Skeletal muscle satellite cell (primary cell): ENCODE measurements at regions not wholly inside any gene's neighbourhood (a gene's known extent, or its start where the extent isn't known, plus 50 kb on each side); places are given as distances from the start of the nearest gene placed in this dataset.

Experiments
- H3K27me3 ChIP-seq: 2 replicates; pipeline ENCODE4 v1.7.0; 2013; ENCODE audit warnings: low read length; ENCODE audit not compliant: control insufficient read depth, insufficient read depth
- H3K36me3 ChIP-seq: 2 replicates; pipeline ENCODE4 v1.7.0; 2013; ENCODE audit warnings: mild to moderate bottlenecking, control low read depth, low read length; ENCODE audit not compliant: insufficient read depth
- H3K4me1 ChIP-seq: 2 replicates; pipeline ENCODE4 v1.7.0; 2013; ENCODE audit warnings: low read length; ENCODE audit not compliant: control insufficient read depth, insufficient read depth
- H3K4me2 ChIP-seq: 2 replicates; pipeline ENCODE4 v1.7.0; 2013; ENCODE audit warnings: mild to moderate bottlenecking, low read length
- H3K4me3 ChIP-seq: 2 replicates; pipeline ENCODE4 v1.7.0; 2013; ENCODE audit warnings: low read length
- H3K9ac ChIP-seq: 2 replicates; pipeline ENCODE4 v1.7.0; 2013; ENCODE audit warnings: mild to moderate bottlenecking, low read depth, low read length, moderate library complexity
- H3K9me3 ChIP-seq: replicated peaks from 2 replicates; pipeline ENCODE4 v1.7.0; 2013; ENCODE audit warnings: mild to moderate bottlenecking, control low read depth, low read length

GRCh38 chr4:152024881-152025280, 264.1 kb upstream of the GATB start:
- H3K9ac ChIP-seq = no peak overlapping the region
- no peak overlapping the region for H3K4me3 ChIP-seq
- peaks cover 6% of the 10 kb centered on the region for H3K27me3 ChIP-seq
- H3K36me3 ChIP-seq = no peaks in the 10 kb centered on the region
- H3K4me2 ChIP-seq = no peak overlapping the region
- no peaks in the 10 kb centered on the region for H3K9me3 ChIP-seq
- no peaks in the 10 kb centered on the region for H3K4me1 ChIP-seq

GRCh38 chr4:152023674-152024073, 262.9 kb upstream of the GATB start:
- Histone ChIP-seq H3K27me3 (peaks cover 9% of the 10 kb centered on the region), H3K9me3 (no peaks in the 10 kb centered on the region), H3K4me3 (no peak overlapping the region), H3K9ac (no peak overlapping the region), H3K4me2 (no peak overlapping the region), H3K4me1 (no peaks in the 10 kb centered on the region), H3K36me3 (no peaks in the 10 kb centered on the region)

- peaks cover 14% of the 10 kb centered on the region for H3K27me3 ChIP-seq
- H3K9ac ChIP-seq = no peak overlapping the region
- H3K9me3 ChIP-seq = no peaks in the 10 kb centered on the region
- H3K36me3 ChIP-seq = no peaks in the 10 kb centered on the region
- no peaks in the 10 kb centered on the region for H3K4me1 ChIP-seq
- no peak overlapping the region for H3K4me3 ChIP-seq
- no peak overlapping the region for H3K4me2 ChIP-seq
These were observed 261.7 kb upstream of the GATB start for GRCh38 chr4:152022543-152022942.

GRCh38 chr4:152021788-152022438, 261.1 kb upstream of the GATB start:
- Histone ChIP-seq H3K9ac (no peak overlapping the region), H3K4me1 (no peaks in the 10 kb centered on the region), H3K9me3 (no peaks in the 10 kb centered on the region), H3K36me3 (no peaks in the 10 kb centered on the region), H3K27me3 (peaks cover 14% of the 10 kb centered on the region), H3K4me2 (no peak overlapping the region), H3K4me3 (no peak overlapping the region)

- Histone ChIP-seq H3K4me2 (no peak overlapping the region), H3K4me3 (no peak overlapping the region), H3K27me3 (peaks cover 16% of the 10 kb centered on the region), H3K9ac (no peak overlapping the region), H3K36me3 (no peaks in the 10 kb centered on the region), H3K9me3 (no peaks in the 10 kb centered on the region), H3K4me1 (no peaks in the 10 kb centered on the region)
These were observed 259.3 kb upstream of the GATB start for GRCh38 chr4:152020073-152020472.

- Histone ChIP-seq H3K27me3 (peaks cover 13% of the 10 kb centered on the region), H3K4me2 (no peak overlapping the region), H3K36me3 (no peaks in the 10 kb centered on the region), H3K9me3 (peaks cover 3% of the 10 kb centered on the region), H3K4me3 (no peak overlapping the region), H3K4me1 (no peaks in the 10 kb centered on the region), H3K9ac (no peak overlapping the region)
These were observed 255.5 kb upstream of the GATB start for GRCh38 chr4:152016303-152016620.

- H3K36me3 ChIP-seq = no peaks in the 10 kb centered on the region
- H3K4me3 ChIP-seq = no peak overlapping the region
- H3K9me3 ChIP-seq = peaks cover 3% of the 10 kb centered on the region
- H3K4me1 ChIP-seq = no peaks in the 10 kb centered on the region
- H3K4me2 ChIP-seq = no peak overlapping the region
- peaks cover 18% of the 10 kb centered on the region for H3K27me3 ChIP-seq
- H3K9ac ChIP-seq = no peak overlapping the region
These were observed 254.9 kb upstream of the GATB start for GRCh38 chr4:152015597-152016302.

GRCh38 chr4:152014280-152014679, 253.5 kb upstream of the GATB start:
- H3K9ac ChIP-seq = no peak overlapping the region
- H3K9me3 ChIP-seq = peaks cover 3% of the 10 kb centered on the region
- H3K4me1 ChIP-seq = no peaks in the 10 kb centered on the region
- no peak overlapping the region for H3K4me2 ChIP-seq
- peaks cover 30% of the 10 kb centered on the region for H3K27me3 ChIP-seq
- no peak overlapping the region for H3K4me3 ChIP-seq
- no peaks in the 10 kb centered on the region for H3K36me3 ChIP-seq

GRCh38 chr4:152011469-152011868, 250.7 kb upstream of the GATB start:
- Histone ChIP-seq H3K4me1 (no peaks in the 10 kb centered on the region), H3K9ac (no peak overlapping the region), H3K27me3 (peaks cover 32% of the 10 kb centered on the region), H3K36me3 (no peaks in the 10 kb centered on the region), H3K4me3 (no peak overlapping the region), H3K9me3 (peaks cover 3% of the 10 kb centered on the region), H3K4me2 (no peak overlapping the region)

- Histone ChIP-seq H3K4me1 (no peaks in the 10 kb centered on the region), H3K9ac (no peak overlapping the region), H3K27me3 (peaks cover 30% of the 10 kb centered on the region), H3K9me3 (peaks cover 3% of the 10 kb centered on the region), H3K4me3 (no peak overlapping the region), H3K36me3 (no peaks in the 10 kb centered on the region), H3K4me2 (no peak overlapping the region)
These were observed 249.9 kb upstream of the GATB start for GRCh38 chr4:152010710-152011079.

GRCh38 chr4:152009983-152010709, 249.3 kb upstream of the GATB start:
- Histone ChIP-seq H3K4me2 (no peak overlapping the region), H3K27me3 (peaks cover 30% of the 10 kb centered on the region), H3K9ac (no peak overlapping the region), H3K4me1 (no peaks in the 10 kb centered on the region), H3K4me3 (no peak overlapping the region), H3K36me3 (no peaks in the 10 kb centered on the region), H3K9me3 (peaks cover 3% of the 10 kb centered on the region)
